KG1 (cell line): ENCODE measurements at regions not wholly inside any gene's neighbourhood (a gene's known extent, or its start where the extent isn't known, plus 50 kb on each side); places are given as distances from the start of the nearest gene placed in this dataset.
A peak's percentile ranks its signal among the peaks of the same experiment; 100 is the strongest.
"Not testable (repeated sequence)": the region's sequence is repeated elsewhere in the genome, so short reads cannot be mapped to it uniquely, and the experiment has no call there.

Experiments used
- DNase-seq: peaks from one replicate; lab custom pipeline; 2025; lab: John Stamatoyannopoulos, UW

DNA sequence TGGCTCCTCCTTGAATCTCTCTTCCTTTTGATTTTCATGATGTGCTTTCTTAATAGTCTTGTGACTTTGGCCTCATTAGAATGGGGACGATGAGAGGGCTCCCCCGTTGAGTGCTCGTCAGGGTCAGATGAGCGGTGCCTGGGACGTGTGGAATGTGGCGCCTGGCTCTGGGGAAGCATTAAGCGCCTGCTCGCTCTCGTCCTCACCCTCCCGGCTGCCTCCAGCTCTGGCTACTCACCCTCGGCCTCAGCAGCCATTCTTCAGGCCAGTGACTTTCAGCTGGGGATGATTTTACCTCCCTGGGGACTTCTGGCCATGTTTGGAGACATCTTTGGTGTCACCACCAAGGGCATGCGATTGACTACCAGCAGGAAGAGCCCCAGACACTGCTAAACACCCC lies 69.7 kb downstream of the RPS6KA4 start:
- DNase-seq = no peak

DNA sequence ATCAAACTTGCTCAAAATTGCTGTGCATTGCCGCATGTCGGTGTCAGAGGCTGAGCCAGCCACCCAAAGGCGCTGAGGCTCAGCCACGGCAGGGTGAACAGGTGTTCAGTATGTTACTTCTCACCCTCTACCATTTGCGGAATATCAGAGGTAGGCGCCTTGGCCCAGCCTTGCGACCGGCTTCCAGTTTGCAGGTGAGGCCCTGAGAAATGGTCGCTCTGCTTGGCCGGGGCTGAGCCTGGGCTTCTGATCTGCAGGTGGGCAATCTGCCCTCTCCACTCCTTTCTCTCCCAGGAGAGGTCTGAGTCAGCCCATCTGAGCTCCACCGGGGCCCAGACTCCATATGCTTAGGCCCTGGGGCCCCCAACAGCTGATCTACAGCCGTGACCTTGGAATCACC lies 71.0 kb downstream of the RPS6KA4 start:
- no peak for DNase-seq

DNA sequence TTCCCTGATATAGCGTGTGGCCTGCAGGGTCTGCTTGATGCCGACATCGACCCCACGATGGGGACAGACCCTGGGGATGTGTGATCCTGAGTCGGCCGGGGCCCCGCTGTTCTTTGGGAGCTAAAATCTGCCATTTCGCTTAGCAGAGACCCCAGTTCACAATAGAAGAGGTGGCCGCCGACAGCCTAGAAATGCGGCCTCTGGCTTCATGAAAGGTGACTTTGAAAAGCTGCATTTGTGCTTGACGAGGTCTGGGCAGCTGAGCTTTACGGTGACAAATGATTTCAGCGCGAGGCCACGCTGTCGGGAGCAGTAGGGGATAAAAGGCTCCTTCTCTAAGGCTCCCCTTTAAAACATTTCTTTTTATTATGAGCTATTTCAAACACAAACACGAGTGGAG lies 71.7 kb downstream of the RPS6KA4 start:
- DNase-seq = no peak

DNA sequence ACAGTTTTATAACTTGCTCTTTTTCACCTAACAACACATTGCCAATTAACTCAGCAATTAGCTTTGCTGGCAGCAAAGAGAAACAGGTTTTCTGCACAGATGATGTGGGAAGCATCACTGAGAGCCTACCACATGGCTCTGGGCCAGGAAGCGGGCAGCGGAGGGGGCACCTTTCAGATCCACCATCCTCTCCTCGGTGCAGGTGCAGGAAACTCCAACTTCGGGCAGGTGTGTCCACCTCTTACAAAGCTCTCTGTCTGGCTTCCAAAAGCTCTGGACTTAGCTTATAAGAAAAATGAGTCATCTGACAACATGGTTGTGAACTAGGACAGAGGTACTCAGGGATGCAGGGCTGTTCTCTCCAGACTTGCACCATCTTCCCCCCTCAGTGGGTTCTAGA lies 77.0 kb downstream of the RPS6KA4 start:
- DNase-seq = no peak

DNA sequence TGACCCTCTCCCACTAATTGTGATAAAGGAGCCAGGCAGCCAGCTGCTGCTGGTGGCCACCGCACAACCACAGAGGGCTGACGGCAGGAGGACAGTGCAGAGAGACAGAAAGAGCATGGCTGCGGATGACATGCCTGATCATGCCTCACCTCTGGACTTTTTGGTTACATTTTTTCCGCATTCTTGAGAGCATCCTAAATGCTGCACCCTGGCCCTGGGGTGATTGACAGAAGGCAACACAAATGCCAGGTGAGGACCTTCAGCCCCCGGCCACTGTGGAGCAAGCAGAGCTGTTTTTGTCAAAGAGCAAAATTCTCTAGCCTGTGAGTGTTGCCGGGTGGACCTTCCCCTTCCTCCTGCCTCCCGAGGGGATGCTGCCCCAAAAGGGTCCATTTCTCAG lies 78.5 kb downstream of the RPS6KA4 start:
- DNase-seq = no peak

DNA sequence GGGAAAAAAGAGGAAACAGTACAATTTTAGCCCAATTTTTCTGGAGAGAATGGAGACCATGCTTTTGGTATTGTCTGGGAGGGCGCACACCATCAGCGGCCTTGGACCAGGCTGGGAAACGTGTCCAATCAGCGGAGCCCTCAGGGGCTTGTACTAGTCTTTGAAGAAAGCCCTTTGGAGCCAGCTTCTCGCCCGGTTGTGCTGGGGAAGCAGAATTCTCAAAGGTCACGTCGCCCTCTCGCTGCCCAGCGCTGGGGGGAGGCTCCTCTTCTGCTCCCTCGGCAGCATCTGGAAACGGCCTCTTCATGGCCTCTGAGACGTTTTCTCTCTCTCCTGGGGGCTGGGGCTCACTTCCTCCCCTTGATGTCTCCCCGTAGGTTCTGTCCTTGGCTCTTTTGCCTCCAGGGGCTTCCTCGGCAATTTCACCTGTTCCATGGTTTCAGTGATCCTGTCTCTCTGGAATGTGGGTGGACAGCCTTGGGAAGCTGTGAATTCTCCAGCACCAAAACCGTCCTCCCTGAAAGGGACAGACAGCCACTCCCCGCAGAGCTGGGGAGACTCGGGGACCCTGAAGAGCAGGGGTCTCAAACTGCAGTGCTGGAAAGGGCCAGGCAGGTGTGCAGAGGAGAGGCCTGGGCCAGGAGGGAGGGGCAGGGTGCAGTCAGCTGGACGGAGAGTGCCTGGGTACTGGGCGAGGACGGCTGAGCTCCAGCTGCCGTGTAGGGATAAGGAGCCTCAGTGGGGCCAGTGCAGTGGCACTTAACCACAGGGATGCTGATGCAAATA lies 80.2 kb downstream of the RPS6KA4 start:
- no peak for DNase-seq

DNA sequence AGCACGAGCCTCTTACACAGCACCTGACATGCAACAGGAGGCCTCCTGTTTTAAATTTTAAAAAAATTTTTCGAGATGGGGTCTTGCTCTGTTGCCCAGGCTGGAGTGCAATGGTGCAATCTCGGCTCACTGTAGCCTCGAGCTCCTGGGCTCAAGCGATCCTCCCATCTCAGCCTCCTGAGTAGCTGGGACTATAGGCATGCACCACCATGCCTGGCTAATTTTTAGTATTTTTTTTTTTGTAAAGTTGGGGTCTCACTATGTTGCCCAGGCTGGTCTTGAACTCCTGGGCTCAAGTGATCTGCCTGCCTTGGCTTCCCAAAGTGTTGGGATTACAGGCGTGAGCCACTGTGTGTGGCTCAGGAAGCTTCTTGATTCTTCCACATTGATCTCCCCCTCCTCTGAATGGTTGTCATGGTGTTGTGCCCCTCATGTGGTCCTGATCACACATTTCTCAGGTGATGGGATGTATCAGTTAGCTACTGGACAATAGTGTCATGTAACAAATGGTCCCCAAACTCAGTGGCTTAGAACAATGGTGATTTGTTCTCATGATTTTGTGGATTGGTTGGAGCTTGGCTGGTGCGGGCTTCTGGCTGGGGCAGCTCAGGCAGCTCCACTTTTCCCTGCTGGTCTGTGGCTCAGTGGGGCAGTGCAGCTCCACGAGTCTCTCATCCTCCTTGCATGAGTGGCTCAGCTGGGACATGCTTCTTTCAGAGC lies 81.0 kb downstream of the RPS6KA4 start:
- DNase-seq = not testable (repeated sequence)

DNA sequence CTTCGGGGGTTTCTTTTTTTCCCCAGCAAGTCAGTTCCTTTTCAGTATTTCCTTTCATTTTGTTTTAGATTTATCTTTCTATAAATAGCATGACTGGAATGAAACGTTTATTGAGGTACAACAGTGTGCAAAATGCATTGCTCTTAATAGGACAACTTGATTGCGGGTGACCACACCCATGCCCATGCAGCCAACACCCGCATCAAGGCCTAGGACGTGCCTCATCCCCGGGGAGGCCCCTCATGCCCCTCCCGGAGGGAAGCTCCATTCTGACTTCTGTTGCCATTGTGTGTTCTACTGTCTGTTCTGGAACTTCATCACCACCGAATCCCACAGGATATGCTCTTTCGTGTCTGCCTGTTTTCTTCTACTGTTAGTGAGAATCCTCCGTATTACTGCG lies 82.2 kb downstream of the RPS6KA4 start:
- no peak for DNase-seq

DNA sequence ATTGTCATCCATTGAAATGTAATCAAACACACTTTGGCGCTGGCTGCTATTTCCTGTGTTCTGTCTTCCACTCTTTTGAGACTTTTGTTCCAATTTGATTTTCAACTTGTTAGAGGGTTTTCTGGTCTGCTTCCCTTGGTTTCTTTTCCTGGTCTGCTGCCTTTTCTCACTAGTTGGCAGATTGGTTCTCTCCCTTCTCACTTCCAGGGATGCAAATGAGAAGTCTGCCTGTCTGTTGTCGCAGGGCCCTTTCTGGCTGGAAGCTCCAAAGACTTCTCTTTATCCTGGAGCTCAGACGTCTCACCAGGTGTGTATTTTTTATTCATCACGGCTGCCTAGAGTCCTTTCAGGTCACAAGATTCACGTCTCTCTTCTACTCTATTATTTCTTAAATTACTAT lies 84.0 kb downstream of the RPS6KA4 start:
- DNase-seq = no peak

DNA sequence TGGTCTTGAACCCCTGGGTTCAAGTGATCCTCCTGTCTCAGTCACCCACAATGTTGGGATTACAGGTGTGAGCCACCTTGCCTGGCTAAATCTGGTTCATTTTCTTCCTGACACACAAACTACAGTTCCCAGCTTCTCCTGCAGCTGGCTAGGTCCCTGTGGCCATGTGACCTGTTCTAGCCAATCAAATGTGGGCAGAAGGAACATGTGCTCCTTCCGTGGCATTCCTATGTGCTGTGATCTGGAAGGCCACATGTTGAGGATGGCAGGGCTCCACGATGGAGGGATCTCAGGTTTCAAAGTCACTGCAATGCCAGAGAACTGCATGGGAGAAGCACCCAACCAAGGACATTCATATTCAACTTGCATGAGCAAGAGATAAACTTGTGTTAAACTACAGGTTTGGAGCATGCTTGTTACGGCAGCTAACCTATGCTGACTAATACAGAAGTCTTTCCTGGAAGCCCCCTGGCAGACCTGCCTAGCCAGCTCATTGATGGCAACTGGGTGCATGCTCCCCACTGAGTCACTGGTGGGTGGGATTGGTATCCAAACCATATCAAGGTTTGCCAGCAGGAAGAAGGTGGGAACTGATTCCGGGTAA lies 86.0 kb downstream of the RPS6KA4 start:
- no peak for DNase-seq

DNA sequence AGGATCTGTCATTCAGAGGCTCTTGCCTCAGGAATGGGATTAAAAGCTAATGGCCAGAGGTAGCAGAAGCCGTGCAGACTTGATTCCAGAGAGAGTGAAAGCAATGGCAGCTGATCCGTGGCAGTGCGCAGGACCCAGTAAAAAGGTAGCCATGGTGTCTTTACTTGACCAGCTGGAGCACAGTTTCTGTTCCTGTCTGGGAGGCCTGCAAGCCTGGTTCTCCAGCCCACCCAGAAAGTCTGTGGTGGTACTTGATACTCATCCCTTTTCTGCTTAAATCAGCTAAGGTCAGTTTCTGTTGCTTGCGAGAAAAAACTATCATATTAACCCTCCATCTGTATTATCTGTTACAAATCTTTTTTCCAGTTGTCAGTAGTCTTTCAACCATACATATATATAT lies 86.7 kb downstream of the RPS6KA4 start:
- DNase-seq = no peak

DNA sequence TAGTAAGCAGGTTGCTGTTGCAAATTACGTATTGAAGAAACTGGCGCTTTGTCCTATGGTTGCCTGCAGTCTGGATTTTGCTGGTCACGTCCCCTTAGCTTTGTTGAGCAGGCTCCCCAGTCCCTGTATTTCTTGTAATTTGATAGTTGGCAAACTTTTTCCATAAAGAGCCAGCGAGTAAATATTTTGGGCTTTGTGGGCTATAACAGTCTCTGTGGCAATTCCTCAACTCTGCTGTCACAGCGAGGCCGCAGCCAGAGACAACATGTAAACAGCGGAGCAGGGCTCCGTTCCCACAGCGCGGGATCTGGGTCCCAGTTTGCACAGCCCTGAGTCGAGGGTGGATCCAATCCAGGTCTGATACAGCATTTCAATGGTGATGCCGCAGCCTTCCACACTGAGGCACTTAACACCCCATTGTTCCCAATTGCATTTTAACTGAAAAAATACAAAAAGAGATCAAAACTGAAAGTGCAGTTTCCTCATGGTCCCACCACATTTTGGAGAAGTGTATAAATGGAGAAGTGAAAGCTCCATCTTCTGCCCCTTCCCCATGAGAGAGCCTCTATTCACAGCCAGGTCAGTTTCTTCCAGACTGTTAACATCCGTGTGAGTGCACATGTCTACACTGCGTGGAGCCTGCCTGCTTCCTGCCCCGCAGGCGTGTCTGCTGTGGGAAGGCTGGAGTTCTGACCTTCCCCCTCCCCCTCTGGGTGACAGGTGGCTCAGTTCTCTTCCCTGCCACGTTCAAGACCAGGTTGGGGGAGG lies 89.1 kb downstream of the RPS6KA4 start:
- DNase-seq = peak; percentile 90

DNA sequence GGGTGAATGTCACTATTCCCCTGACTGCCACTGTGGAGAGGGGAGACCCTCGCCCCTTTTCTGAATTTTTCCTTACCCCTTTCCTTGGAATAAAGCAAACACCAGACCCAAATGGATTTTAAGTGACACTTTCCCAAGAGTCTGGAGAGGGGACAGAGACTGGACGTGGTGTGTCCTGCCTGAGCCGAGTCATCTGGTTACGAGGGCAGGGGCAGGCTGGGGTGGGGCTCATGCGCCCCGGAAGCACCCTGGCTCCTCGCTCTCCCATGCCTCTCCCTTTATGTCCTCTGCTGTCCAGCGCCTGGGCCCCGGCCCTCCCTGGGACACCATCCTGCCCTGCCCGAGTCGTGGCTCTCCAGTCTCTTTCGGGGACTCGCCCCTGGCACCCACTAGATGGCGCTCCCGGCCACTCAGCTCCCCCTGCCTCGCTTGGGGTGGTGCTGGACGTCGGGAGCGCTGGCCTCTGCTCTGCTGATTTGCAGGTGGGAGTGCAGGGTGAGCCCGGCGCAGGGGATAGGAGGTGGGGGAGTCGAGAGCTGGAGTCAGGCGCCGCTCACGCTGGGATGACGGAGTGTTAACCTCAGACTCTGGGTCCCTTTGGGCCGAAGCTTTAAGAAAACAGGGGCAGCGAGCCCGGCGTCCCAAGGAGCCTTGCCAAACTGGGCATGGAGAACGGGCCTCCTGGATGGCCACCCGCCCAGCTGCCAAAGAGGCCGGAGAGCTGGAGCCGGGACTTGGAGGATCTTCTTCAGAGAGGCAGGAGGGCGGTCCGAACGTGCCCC lies 89.8 kb downstream of the RPS6KA4 start:
- peak; percentile 87 for DNase-seq

DNA sequence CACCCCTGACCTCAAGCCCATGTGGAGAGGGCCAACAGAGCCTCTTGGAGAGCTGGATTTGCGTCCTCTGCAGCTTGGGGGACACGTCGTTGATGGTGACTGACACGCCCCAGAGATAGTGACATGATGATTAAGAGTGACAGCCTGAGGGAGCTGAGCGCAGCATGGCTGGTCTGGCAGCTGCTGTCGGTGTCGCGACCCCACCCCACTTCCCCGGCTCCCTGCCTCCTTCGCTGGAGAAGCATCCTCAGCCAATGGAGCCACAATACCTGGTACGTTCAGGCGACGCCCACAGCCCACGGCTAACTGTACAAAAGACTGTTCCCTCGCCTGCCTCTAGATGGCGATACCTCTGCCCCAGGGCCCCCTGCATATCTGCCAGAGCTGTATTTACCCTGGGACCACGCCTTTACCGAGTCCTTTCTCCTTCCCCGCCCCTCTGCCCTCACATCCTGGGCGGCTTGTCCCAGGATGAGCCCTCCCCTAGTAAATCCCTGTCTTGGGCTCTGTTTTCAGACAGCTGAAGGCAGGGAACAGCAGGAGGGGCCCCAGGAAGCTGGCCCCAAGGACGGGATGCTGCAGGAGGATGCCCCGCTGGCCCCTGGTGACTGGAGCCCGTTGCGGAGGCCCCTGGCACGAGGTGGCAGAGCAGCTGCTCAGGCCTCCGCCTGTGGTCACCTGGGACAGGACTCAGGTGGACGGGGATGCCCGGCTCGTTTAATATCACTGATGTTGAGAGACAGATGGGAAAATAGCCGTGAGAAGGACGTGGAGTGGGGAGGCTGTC lies 90.6 kb downstream of the RPS6KA4 start:
- DNase-seq = peak; percentile 73

DNA sequence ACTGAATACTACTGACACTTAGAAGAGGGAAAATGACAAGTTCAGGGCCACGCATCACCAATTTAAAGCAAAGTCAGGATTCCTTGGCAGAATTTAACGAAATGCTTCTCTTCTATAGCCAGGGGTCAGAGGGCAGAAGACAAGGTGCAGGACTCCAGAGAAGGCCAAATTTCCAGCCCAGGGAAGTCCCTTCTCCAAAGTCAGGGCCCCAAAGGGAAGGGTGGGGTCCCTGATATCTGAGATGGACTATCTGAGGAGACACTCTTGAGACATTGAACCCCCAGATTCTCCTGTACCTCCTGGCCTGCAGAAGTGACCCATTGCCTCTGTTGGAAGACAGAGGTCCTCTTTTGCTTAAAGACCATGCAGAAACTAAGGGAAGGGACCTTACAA lies 91.2 kb downstream of the RPS6KA4 start:
- DNase-seq = no peak

DNA sequence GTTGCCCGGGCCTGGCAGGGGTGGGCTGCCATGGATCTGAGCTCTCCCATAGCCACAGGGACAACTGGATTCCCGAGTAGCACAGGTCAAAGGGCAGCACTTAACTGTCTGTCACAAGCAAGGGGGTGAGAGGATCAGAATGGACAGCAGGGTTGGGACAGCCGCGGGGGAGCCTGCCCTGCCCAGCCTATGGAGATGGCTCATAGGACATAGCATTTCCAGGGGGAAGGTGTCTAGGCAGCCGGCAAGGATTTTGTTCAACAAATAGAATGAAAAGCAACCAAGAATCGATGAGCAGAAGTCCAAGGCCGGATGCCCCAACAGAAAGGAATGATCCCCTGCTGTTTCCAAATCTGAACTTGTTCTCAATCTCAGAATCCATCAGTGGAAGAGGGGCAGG lies 92.9 kb downstream of the RPS6KA4 start:
- no peak for DNase-seq

DNA sequence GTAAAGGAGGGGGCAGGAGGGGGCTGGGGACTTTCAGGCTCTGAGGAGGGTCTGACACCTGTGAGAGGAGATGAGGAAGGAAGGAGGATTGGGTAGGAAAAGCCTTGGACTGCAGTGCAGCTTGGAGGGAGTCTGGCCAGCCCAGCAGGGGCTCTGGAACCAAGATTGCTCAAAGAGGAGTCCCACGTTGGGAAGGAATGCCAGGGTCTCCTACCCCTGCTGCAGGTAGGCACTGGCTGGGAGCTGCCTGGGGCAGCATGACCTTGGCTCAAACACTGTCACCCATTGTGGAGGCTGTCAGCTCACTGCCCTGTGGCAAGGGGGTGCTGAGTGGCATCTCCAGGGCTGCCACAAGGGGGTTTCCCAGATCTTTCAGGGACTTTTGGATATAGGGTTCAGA lies 94.5 kb downstream of the RPS6KA4 start:
- no peak for DNase-seq

DNA sequence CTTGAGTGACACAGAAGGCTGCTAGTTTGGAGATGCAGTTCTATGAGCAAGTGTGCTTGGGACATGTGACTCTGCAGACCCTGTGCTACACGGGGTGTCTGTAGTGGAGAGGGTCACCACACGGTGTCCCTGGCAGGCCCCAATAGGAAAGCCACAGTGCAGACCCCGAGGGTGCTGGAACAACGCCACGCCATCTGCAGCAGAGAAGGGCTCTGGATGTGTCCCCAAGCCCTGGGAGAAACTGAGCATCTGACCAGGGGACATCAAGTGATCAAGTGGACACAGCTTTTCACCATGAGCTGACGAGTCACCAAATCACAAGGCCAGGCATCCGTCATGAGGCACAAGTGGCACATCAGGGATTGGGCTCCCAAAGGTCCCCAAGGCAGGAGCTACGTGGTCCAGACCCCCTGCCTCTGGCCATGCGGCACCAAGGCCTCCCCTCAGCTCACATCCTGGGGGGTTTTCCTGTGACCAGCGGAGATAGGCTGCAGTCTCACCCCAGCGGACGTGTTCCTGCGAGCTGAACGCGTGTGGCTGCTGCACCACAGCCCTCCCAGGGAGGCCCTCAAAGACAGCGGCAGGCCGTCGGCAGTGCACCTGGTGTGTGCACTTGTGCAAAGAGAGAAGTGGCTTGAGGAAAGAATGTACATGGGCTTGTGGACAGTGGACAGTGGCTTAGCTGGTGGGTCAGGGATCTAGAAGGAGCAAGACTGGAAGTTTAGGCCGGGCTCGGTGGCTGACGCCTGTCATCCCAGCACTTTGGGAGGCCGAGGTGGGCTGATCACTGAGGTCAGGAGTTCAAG lies 96.7 kb downstream of the RPS6KA4 start:
- DNase-seq = no peak

DNA sequence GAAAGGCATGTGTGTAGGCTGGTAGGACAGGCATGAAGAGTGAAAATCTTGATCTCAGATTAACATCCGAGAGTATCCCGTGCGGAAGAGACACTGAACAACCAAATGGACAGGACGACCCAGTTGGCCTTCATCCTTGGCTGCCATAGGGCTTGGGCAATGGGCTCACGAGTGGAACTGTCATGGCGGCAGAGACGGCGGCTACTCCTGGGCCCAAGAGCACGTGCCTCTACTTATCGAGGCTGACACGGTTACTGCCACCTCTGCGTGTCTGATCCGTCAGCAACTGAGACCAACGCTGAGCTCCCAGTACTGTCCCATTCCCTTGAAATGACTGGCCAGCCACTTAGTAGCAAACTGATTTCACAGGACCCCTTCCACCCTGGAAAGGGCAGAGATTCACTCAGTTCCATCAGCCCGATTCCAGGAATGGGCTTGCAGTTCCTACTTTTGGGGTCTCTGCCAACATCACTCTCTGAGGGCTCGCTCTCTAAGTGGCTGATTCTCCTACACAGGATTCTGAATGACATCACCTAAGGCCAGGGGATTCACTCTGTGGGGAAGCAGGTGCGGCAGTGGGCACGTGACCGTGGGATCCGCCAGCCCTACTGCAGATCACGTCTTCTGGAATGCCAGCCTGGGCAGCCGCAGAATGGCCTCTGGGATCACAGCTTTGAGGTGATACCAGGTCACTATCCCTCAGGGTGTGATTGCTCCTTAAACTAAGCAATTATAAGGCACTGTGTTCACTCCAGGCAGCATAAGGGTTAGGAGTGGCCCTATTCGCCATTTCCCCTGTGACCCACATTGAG lies 97.8 kb downstream of the RPS6KA4 start:
- DNase-seq = no peak
